ENCODE measurements at regions not wholly inside any gene's neighbourhood (a gene's known extent, or its start where the extent isn't known, plus 50 kb on each side); places are given as distances from the start of the nearest gene placed in this dataset.

- TF ChIP-seq ZNF414 (CRISPR knock-in tag; IDR thresholded peaks at IDR 0.05) (no peak), MAF1 (CRISPR knock-in tag; IDR thresholded peaks at IDR 0.05; ENCODE audit: borderline replicate concordance) (no peak), PHF20 (CRISPR knock-in tag; IDR thresholded peaks at IDR 0.05) (no peak), TBX3 (IDR thresholded peaks at IDR 0.05; ENCODE audit: borderline replicate concordance) (no peak), ZNF44 (CRISPR knock-in tag; IDR thresholded peaks at IDR 0.05) (no peak), ZNF713 (CRISPR knock-in tag; IDR thresholded peaks at IDR 0.05) (no peak), ZNF513 (CRISPR knock-in tag; conservative IDR thresholded peaks at IDR 0.05) (no peak), CEBPG (CRISPR knock-in tag; IDR thresholded peaks at IDR 0.05) (no peak), RORA (CRISPR knock-in tag; IDR thresholded peaks at IDR 0.05) (no peak), DR1 (CRISPR knock-in tag; IDR thresholded peaks at IDR 0.05) (no peak), ZSCAN21 (CRISPR knock-in tag; IDR thresholded peaks at IDR 0.05; ENCODE audit: borderline replicate concordance) (no peak), KLF6 (CRISPR knock-in tag; IDR thresholded peaks at IDR 0.05) (no peak), FOXC1 (CRISPR knock-in tag; IDR thresholded peaks at IDR 0.05; ENCODE audit: borderline replicate concordance) (no peak), ZNF430 (CRISPR knock-in tag; IDR thresholded peaks at IDR 0.05) (no peak), ZNF770 (CRISPR knock-in tag; IDR thresholded peaks at IDR 0.05) (no peak), RBM22 (optimal IDR thresholded peaks at IDR 0.05; ENCODE audit: low read length) (no peak), SNAPC5 (CRISPR knock-in tag; IDR thresholded peaks at IDR 0.05; ENCODE audit: borderline replicate concordance) (no peak)
- TF ChIP-seq, protein P1, sequence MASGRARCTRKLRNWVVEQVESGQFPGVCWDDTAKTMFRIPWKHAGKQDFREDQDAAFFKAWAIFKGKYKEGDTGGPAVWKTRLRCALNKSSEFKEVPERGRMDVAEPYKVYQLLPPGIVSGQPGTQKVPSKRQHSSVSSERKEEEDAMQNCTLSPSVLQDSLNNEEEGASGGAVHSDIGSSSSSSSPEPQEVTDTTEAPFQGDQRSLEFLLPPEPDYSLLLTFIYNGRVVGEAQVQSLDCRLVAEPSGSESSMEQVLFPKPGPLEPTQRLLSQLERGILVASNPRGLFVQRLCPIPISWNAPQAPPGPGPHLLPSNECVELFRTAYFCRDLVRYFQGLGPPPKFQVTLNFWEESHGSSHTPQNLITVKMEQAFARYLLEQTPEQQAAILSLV (CRISPR knock-in tag; IDR thresholded peaks at IDR 0.05; ENCODE audit: borderline replicate concordance), result no peak
- TF ChIP-seq, protein P2, sequence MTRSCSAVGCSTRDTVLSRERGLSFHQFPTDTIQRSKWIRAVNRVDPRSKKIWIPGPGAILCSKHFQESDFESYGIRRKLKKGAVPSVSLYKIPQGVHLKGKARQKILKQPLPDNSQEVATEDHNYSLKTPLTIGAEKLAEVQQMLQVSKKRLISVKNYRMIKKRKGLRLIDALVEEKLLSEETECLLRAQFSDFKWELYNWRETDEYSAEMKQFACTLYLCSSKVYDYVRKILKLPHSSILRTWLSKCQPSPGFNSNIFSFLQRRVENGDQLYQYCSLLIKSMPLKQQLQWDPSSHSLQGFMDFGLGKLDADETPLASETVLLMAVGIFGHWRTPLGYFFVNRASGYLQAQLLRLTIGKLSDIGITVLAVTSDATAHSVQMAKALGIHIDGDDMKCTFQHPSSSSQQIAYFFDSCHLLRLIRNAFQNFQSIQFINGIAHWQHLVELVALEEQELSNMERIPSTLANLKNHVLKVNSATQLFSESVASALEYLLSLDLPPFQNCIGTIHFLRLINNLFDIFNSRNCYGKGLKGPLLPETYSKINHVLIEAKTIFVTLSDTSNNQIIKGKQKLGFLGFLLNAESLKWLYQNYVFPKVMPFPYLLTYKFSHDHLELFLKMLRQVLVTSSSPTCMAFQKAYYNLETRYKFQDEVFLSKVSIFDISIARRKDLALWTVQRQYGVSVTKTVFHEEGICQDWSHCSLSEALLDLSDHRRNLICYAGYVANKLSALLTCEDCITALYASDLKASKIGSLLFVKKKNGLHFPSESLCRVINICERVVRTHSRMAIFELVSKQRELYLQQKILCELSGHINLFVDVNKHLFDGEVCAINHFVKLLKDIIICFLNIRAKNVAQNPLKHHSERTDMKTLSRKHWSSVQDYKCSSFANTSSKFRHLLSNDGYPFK (CRISPR knock-in tag; IDR thresholded peaks at IDR 0.05; ENCODE audit: borderline replicate concordance), result no peak
- Histone ChIP-seq H3K4me2 (ENCODE audit: low read depth, low read length) (no peak overlapping the region), H2AFZ (ENCODE audit: low read length) (no peak overlapping the region), H3K27me3 (ENCODE audit: control insufficient read depth in 1 of 2, insufficient read depth in 2 of 2, low read length in 2 of 2) (no peaks in the 10 kb centered on the region), H4K20me1 (ENCODE audit: insufficient read depth, low read length) (no peaks in the 10 kb centered on the region), H3K79me2 (ENCODE audit: insufficient read depth, low read length) (no peaks in the 10 kb centered on the region), H3K4me3 (replicated peaks in 1 of 3; ENCODE audit: insufficient read depth in 1 of 3, low read depth in 2 of 3, low read length in 3 of 3) (no peak overlapping the region), H3K36me3 (replicated peaks in 1 of 2; ENCODE audit: control insufficient read depth in 1 of 2, insufficient read depth in 2 of 2, low read length in 2 of 2) (no peaks in the 10 kb centered on the region), H3K9me3 (ENCODE audit: low read length) (no peaks in the 10 kb centered on the region), H3K4me1 (ENCODE audit: insufficient read depth, low read length) (no peaks in the 10 kb centered on the region), H3K27ac (ENCODE audit: extremely low read length, insufficient read depth, low read length) (no peak overlapping the region), H3K9ac (ENCODE audit: insufficient read depth, low read depth, low read length) (no peak overlapping the region)
- no peak for ATAC-seq
- ChIA-PET CTCF (ENCODE audit: low intra/inter-chr PET ratio, low total read pairs) (no interaction called here), POLR2A (no interaction called here)
- no TSS peak for BruUV-seq (replicated peaks)
- intact Hi-C loops (cut with micrococcal nuclease; ENCODE audit: unreplicated experiment), result no loop called here
- DNase-seq (ENCODE audit: low spot score), result no peak
- in situ Hi-C loops (cut with HindIII; ENCODE audit: extremely low pct_ligation_motif_present, low pct_unique_long_range_greater_than_20kb), result no loop called here
- FAIRE-seq, result no peak
Observed at GRCh38 chr4:62560858-62561257, 1360.7 kb downstream of the ADGRL3 start.

Measured in HepG2 (cell line).